NB4 (cell line): ENCODE measurements at regions not wholly inside any gene's neighbourhood (a gene's known extent, or its start where the extent isn't known, plus 50 kb on each side); places are given as distances from the start of the nearest gene placed in this dataset.

ENCODE experiments used
- POLR2A ChIP-seq: IDR thresholded peaks from 2 replicates; pipeline ENCODE4 v1.6.1; 2011; ENCODE audit warnings: mild to moderate bottlenecking; ENCODE audit not compliant: insufficient read length; ENCODE audit errors: extremely low read depth
- TF ChIP-seq, protein P1 (sequence below): IDR thresholded peaks from one replicate; pipeline ENCODE4 v1.5.1; 2012; ENCODE audit warnings: low read depth, low read length

- TF ChIP-seq, protein P1, sequence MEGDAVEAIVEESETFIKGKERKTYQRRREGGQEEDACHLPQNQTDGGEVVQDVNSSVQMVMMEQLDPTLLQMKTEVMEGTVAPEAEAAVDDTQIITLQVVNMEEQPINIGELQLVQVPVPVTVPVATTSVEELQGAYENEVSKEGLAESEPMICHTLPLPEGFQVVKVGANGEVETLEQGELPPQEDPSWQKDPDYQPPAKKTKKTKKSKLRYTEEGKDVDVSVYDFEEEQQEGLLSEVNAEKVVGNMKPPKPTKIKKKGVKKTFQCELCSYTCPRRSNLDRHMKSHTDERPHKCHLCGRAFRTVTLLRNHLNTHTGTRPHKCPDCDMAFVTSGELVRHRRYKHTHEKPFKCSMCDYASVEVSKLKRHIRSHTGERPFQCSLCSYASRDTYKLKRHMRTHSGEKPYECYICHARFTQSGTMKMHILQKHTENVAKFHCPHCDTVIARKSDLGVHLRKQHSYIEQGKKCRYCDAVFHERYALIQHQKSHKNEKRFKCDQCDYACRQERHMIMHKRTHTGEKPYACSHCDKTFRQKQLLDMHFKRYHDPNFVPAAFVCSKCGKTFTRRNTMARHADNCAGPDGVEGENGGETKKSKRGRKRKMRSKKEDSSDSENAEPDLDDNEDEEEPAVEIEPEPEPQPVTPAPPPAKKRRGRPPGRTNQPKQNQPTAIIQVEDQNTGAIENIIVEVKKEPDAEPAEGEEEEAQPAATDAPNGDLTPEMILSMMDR = no peak
- no peak for TF ChIP-seq POLR2A
These were observed 152.1 kb upstream of the GAS1 start for GRCh38 chr9:87099407-87099806.
